IPS-15b (cell line): ENCODE measurements at regions not wholly inside any gene's neighbourhood (a gene's known extent, or its start where the extent isn't known, plus 50 kb on each side); places are given as distances from the start of the nearest gene placed in this dataset.

Experiments
- H3K27me3 ChIP-seq: one replicate; pipeline ENCODE4 v1.6.1; 2013; ENCODE audit warnings: low read length; ENCODE audit not compliant: control insufficient read depth, insufficient read depth
- H3K36me3 ChIP-seq: one replicate; pipeline ENCODE4 v1.6.1; 2013; ENCODE audit warnings: low read length; ENCODE audit not compliant: control insufficient read depth, insufficient read depth
- H3K4me1 ChIP-seq: one replicate; pipeline ENCODE4 v1.6.1; 2013; ENCODE audit warnings: mild to moderate bottlenecking, low read length; ENCODE audit not compliant: control insufficient read depth, insufficient read depth
- H3K4me3 ChIP-seq: one replicate; pipeline ENCODE4 v1.5.1; 2013; ENCODE audit warnings: low read depth, low read length
- H3K9ac ChIP-seq: one replicate; pipeline ENCODE4 v1.6.1; 2013; ENCODE audit warnings: low read depth, mild to moderate bottlenecking, low read length
- H3K9me3 ChIP-seq: one replicate; pipeline ENCODE4 v1.6.1; 2013; ENCODE audit warnings: mild to moderate bottlenecking, low read length; ENCODE audit not compliant: control insufficient read depth, insufficient read depth

DNA sequence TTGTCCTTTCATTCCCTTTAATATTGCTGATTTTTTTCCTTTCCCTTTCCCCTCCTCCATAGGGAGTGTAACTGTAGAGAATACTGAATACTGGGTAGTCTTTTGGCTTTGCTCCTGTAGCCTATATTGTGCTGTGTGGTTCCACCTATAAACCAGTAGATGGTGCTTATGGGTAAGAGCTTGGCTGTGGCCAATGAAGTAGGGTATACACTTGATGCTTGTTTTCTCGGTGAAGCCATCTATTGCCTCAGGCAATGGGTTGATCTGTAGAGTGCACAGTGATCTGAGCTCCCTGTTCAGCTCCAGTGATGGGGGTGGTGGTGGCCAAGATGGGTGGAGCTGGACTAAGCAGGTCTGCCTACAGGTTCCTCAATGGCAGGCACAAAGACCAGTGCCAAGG lies 203.3 kb upstream of the IMPG1 start:
- Histone ChIP-seq H3K9ac (no peak overlapping the region), H3K4me1 (no peaks in the 10 kb centered on the region), H3K4me3 (no peak overlapping the region), H3K9me3 (peaks cover 4% of the 10 kb centered on the region), H3K36me3 (no peaks in the 10 kb centered on the region), H3K27me3 (no peaks in the 10 kb centered on the region)

DNA sequence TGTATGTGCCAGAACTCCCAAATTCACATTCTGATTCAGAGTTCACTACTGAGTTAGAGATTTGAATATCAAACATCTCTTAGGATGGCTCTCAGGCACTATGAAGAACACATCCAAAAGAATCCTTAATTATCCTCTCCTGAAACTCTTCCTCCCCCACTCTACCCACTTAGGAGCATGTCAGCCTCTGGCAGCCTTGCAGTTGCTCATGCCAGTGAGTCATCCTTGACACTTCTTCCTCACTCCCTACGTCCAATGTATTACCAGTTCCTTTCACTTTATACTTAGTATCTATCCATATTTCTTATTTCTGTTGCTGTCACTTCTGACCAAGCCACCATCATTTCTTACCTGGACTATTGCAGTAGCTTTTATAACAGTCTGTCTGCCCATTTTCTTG lies 192.0 kb upstream of the IMPG1 start:
- Histone ChIP-seq H3K4me3 (no peak overlapping the region), H3K9me3 (peaks cover 23% of the 10 kb centered on the region), H3K36me3 (no peaks in the 10 kb centered on the region), H3K9ac (no peak overlapping the region), H3K4me1 (no peaks in the 10 kb centered on the region), H3K27me3 (no peaks in the 10 kb centered on the region)

DNA sequence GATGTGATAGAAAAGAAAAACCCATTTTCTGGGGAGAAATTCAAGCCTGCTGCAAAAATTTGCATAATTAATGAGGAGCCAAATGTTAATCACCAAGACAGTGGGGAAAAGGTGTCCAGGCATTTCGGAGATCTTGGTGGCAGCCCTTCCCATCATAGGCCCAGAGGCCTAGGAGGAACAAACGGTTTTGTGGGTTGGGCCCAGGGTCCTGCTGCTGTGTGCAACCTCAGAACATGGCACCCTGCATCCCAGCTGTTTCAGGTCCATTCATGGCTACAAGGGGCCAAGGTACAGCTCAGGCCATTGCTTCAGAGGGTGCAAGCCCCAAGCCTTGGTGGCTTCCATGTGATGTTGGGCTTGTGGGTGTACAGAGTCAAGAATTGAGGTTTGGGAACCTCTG lies 189.8 kb upstream of the IMPG1 start:
- Histone ChIP-seq H3K4me1 (no peaks in the 10 kb centered on the region), H3K27me3 (no peaks in the 10 kb centered on the region), H3K36me3 (no peaks in the 10 kb centered on the region), H3K9me3 (peaks cover 20% of the 10 kb centered on the region), H3K9ac (no peak overlapping the region), H3K4me3 (no peak overlapping the region)

DNA sequence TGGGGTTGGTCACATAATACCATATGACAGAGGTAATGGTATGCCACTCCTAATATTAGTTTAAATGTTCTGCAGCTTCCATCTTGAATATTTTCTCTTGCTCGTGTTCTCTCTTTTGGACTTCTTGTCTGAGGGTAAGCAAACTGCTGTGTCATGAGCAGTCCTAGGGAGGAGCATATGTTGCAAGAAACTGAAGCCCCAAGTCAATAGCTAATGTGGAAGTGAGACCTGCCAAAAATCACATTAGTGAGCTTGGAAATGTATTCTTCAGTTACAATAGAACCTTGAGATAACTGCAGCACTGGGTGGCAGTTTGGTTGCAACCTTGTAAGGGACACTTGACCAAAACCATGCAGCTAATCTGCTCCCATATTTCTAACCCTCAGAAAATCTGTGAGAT lies 178.2 kb upstream of the IMPG1 start:
- Histone ChIP-seq H3K4me3 (no peak overlapping the region), H3K9ac (no peak overlapping the region), H3K36me3 (no peaks in the 10 kb centered on the region), H3K4me1 (no peaks in the 10 kb centered on the region), H3K27me3 (no peaks in the 10 kb centered on the region), H3K9me3 (no peaks in the 10 kb centered on the region)

DNA sequence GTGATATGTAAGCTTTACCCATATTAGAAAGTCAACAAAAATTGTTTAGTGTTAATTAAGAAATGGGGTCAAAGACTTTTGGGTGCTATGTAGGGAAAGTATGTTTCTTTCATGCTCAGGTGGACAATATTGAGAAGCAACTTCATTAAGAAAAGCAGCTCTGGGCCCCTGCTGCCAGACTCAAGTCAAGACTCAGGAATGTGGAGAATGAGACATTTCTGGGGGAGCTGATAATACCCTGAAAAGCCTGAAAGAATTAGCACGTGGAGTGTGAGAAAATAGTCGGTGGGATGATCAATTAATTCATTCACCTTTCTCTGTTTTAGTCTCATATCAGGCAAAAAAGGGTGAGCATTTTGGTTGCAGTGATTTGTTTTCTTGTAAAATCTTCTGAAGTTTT lies 175.1 kb upstream of the IMPG1 start:
- no peak overlapping the region for H3K9ac ChIP-seq
- H3K36me3 ChIP-seq = no peaks in the 10 kb centered on the region
- no peaks in the 10 kb centered on the region for H3K27me3 ChIP-seq
- no peaks in the 10 kb centered on the region for H3K4me1 ChIP-seq
- H3K4me3 ChIP-seq = no peak overlapping the region
- no peaks in the 10 kb centered on the region for H3K9me3 ChIP-seq

DNA sequence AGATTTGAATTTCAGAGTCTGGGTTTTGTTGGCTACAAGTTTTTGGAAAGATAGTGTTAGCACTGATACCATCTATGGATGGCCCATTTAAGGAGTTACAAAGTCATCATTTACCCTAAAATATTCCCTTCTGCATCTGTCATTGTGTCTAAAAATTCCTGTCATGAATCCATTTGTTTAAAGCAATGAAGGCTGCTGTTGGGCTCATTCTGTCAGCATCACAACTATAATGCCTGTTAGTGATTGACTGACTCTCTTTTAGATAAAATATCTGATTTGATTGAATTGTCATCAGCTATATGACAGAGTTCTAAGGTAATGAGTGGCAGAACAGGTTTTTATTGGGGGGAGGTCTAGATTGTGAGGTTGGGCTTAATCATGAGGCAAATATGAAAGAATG lies 167.6 kb upstream of the IMPG1 start:
- H3K27me3 ChIP-seq = no peaks in the 10 kb centered on the region
- H3K9ac ChIP-seq = no peak overlapping the region
- no peak overlapping the region for H3K4me3 ChIP-seq
- H3K36me3 ChIP-seq = no peaks in the 10 kb centered on the region
- no peaks in the 10 kb centered on the region for H3K9me3 ChIP-seq
- H3K4me1 ChIP-seq = no peaks in the 10 kb centered on the region

DNA sequence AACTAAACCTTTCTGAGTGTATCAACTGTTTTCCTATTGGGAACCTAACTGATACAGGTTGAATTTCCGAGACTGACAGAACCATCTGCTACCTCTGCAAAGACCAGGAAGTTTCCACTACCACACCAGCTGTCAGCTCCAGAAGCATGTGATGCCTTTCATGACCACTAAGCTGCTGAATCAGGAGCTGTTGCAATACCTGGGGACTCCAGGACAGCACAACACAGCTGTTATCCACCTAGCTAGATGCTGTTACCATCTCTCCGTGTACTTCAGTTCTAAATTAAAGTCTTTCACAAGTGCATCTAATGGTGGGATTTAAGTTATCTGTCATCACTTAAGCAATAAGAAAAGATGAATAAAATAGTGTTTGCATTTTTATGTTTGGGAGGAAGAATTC lies 158.2 kb upstream of the IMPG1 start:
- Histone ChIP-seq H3K27me3 (no peaks in the 10 kb centered on the region), H3K9me3 (no peaks in the 10 kb centered on the region), H3K9ac (no peak overlapping the region), H3K4me1 (no peaks in the 10 kb centered on the region), H3K4me3 (no peak overlapping the region), H3K36me3 (no peaks in the 10 kb centered on the region)

DNA sequence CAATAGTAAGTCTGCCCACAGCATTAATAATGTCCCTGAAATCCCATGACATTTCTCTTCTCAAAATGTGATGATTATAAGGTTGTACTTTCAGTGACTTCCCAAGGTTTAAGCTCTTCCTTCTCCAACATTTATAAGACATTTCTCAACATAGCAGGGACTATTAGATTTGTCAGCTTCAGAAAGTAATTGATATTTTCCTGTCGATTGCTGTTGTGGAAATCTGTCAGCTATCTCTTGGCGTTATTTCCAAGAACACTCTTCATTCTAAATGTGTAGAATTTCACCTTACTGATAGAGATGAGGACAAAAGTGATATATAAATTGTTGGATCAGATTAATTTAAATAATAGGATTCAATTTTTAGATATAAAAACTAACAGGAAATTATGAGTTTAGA lies 149.7 kb upstream of the IMPG1 start:
- H3K9ac ChIP-seq = no peak overlapping the region
- H3K4me1 ChIP-seq = no peaks in the 10 kb centered on the region
- no peak overlapping the region for H3K4me3 ChIP-seq
- no peaks in the 10 kb centered on the region for H3K36me3 ChIP-seq
- no peaks in the 10 kb centered on the region for H3K9me3 ChIP-seq
- H3K27me3 ChIP-seq = no peaks in the 10 kb centered on the region

DNA sequence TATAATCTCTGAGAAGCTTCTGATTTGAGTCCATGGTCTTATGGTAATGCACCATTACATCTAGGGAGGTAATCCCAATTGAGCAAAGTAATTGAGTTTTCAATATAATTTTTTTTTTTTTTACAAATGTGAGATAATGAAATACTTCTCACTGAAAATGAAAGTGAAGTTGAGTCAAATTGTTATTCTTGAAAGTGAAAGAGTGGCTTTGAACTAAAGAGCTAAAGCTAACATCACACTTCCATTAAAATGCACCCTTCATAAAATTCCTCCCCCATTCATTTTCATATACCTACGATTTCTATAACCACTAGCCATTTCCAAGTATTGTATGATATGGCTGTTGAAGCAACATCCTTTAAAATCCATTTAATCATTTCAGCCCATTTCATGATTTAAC lies 149.1 kb upstream of the IMPG1 start:
- H3K27me3 ChIP-seq = no peaks in the 10 kb centered on the region
- no peak overlapping the region for H3K9ac ChIP-seq
- H3K9me3 ChIP-seq = no peaks in the 10 kb centered on the region
- H3K4me3 ChIP-seq = no peak overlapping the region
- H3K36me3 ChIP-seq = no peaks in the 10 kb centered on the region
- no peaks in the 10 kb centered on the region for H3K4me1 ChIP-seq

DNA sequence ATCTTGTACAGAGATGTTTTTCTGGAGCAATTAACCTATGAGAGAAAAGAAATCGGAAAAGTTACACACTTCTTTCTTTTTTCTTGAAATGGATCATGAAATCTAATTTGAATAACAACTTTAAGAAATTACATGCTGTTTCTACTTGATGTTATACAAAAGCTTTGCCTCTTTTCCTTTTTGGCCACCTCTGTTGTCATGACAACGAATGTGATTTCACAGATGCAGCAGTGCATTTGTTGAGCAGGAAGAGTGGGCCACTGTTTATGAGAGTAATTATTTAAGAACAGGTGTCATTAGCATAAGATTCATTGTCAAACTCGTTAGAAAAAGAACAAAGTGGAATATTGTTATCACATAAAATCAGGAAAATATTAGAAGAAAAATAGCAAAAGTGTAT lies 148.3 kb upstream of the IMPG1 start:
- H3K9ac ChIP-seq = no peak overlapping the region
- H3K4me3 ChIP-seq = no peak overlapping the region
- no peaks in the 10 kb centered on the region for H3K36me3 ChIP-seq
- no peaks in the 10 kb centered on the region for H3K27me3 ChIP-seq
- H3K4me1 ChIP-seq = no peaks in the 10 kb centered on the region
- no peaks in the 10 kb centered on the region for H3K9me3 ChIP-seq

DNA sequence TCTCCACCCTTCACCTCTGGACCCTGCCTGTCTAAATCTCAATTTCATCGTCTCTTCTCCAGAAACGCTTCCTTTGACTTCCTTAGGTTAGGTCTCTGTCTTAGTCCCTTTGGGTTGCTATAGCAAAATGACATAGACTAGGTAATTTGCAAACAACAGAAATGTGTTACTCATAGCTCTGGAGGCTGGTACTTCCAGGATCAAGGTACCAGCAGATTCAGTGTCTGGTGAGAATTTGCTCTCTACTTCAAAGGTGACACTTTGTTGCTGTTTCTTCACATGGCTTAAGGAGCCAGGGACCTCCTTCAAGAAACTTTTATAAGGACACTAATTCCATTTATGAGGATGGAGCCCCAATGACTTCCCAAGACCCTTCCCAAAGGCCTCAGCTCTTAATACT lies 145.1 kb upstream of the IMPG1 start:
- H3K9ac ChIP-seq = no peak overlapping the region
- no peaks in the 10 kb centered on the region for H3K4me1 ChIP-seq
- no peak overlapping the region for H3K4me3 ChIP-seq
- H3K27me3 ChIP-seq = no peaks in the 10 kb centered on the region
- no peaks in the 10 kb centered on the region for H3K9me3 ChIP-seq
- no peaks in the 10 kb centered on the region for H3K36me3 ChIP-seq

DNA sequence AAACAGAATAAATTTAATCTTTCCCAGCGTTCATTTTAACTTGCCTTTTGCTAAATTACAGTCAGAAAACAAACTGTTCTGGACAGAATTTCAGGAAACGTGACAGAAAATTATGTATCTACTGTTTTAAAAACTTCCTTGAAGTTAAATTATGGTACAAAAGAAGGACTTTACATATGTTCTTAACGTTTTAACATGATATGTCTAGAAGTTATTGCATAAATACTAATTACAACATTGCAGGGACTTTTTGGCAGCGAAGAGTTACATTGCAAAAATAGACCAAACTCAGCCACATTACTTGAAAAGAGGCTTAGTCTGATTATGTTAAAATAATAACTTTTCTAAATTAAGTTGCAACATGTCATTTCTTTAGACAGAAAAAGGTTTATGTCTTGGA lies 142.1 kb upstream of the IMPG1 start:
- H3K27me3 ChIP-seq = no peaks in the 10 kb centered on the region
- no peak overlapping the region for H3K9ac ChIP-seq
- H3K9me3 ChIP-seq = no peaks in the 10 kb centered on the region
- no peaks in the 10 kb centered on the region for H3K4me1 ChIP-seq
- H3K4me3 ChIP-seq = no peak overlapping the region
- H3K36me3 ChIP-seq = no peaks in the 10 kb centered on the region

DNA sequence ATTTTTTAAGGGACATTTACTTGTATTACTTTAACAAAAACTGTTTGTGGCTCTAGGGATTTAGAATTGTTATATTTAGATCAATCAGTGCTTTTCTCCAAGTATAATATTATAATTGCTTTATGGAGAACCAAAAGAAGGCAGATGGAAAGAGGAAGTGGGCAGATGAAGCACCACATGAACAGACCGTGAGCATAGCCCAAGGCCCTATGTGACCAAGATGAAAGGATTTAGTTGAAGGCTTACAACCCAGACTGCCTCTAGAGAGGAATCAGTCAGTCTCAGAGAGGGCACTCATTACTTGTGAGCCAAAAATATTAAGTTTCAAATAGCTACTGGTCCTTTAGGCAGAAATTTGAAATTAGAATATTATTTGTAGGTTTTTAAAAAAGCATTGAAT lies 102.3 kb upstream of the IMPG1 start:
- H3K9ac ChIP-seq = no peak overlapping the region
- H3K4me3 ChIP-seq = no peak overlapping the region
- H3K9me3 ChIP-seq = no peaks in the 10 kb centered on the region
- H3K36me3 ChIP-seq = no peaks in the 10 kb centered on the region
- no peaks in the 10 kb centered on the region for H3K4me1 ChIP-seq
- H3K27me3 ChIP-seq = no peaks in the 10 kb centered on the region
